Keratinocyte (primary cell): ENCODE measurements at regions not wholly inside any gene's neighbourhood (a gene's known extent, or its start where the extent isn't known, plus 50 kb on each side); places are given as distances from the start of the nearest gene placed in this dataset.

Experiments used
- DNase-seq: peaks from one replicate; pipeline ENCODE4 v3.0.0-alpha.2; 2011; ENCODE audit warnings: low read depth, missing footprints, low spot score
- FAIRE-seq: peaks from 2 replicates; lab custom pipeline; 2011; peaks lifted over from hg19 to GRCh38; lab: Jason Lieb, UNC
- H2AFZ ChIP-seq: 2 replicates; pipeline ENCODE4 v1.6.0; 2012; ENCODE audit warnings: low read length, control low read depth, inconsistent platforms; ENCODE audit not compliant: control insufficient read depth
- H3K27ac ChIP-seq: 2 replicates; pipeline ENCODE4 v1.5.1; 2011; ENCODE audit warnings: low read length; ENCODE audit not compliant: control insufficient read depth, insufficient read depth
- H3K27me3 ChIP-seq: 3 replicates; pipeline ENCODE4 v1.6.0; 2011; ENCODE audit warnings: low read length; ENCODE audit not compliant: control insufficient read depth, insufficient read depth; ENCODE audit errors: extremely low read depth
- H3K36me3 ChIP-seq, 2 experiments: 2 replicates in 1 of 2; 3 replicates in 1 of 2; pipeline ENCODE4 v1.5.1; 2011; ENCODE audit warnings: low read length in 2 of 2, mild to moderate bottlenecking in 1 of 2; ENCODE audit not compliant: control insufficient read depth in 2 of 2, insufficient read depth in 2 of 2; ENCODE audit errors: extremely low read depth in 1 of 2
- H3K4me1 ChIP-seq: 3 replicates; pipeline ENCODE4 v1.5.1; 2011; ENCODE audit warnings: low read length; ENCODE audit not compliant: control insufficient read depth, insufficient read depth; ENCODE audit errors: extremely low read depth
- H3K4me2 ChIP-seq: 3 replicates; pipeline ENCODE4 v1.6.0; 2011; ENCODE audit warnings: low read depth, low read length; ENCODE audit not compliant: control insufficient read depth, insufficient read depth; ENCODE audit errors: extremely low read depth
- H3K4me3 ChIP-seq, 3 experiments: fragments of 200-600 bp in 1 of 3; sonication (generic) in 1 of 3; 2 replicates in 2 of 3; 3 replicates in 1 of 3; pipeline ENCODE4 v1.5.1; 2011 to 2016; ENCODE audit warnings: low read length in 3 of 3, mild to moderate bottlenecking in 3 of 3, control low read depth in 2 of 3, inconsistent platforms in 1 of 3, low read depth in 1 of 3, mixed read lengths in 1 of 3, mixed run types in 1 of 3, moderate library complexity in 1 of 3; ENCODE audit not compliant: control insufficient read depth in 2 of 3, insufficient read depth in 2 of 3; ENCODE audit errors: extremely low read depth in 1 of 3
- H3K79me2 ChIP-seq: 2 replicates; pipeline ENCODE4 v1.6.0; 2012; ENCODE audit warnings: low read length; ENCODE audit not compliant: control insufficient read depth, insufficient read depth
- H3K9ac ChIP-seq: 3 replicates; pipeline ENCODE4 v1.6.0; 2011; ENCODE audit warnings: low read length; ENCODE audit not compliant: control insufficient read depth, insufficient read depth; ENCODE audit errors: extremely low read depth
- H3K9me1 ChIP-seq: 3 replicates; pipeline ENCODE4 v1.6.0; 2011; ENCODE audit warnings: low read length; ENCODE audit not compliant: control insufficient read depth, insufficient read depth; ENCODE audit errors: extremely low read depth
- H3K9me3 ChIP-seq: 2 replicates; pipeline ENCODE4 v1.5.1; 2012; ENCODE audit warnings: low read depth, low read length; ENCODE audit not compliant: control insufficient read depth
- H4K20me1 ChIP-seq: 3 replicates; pipeline ENCODE4 v1.6.0; 2011; ENCODE audit warnings: low read length; ENCODE audit not compliant: control insufficient read depth, insufficient read depth; ENCODE audit errors: extremely low read depth
- EZH2 ChIP-seq: IDR thresholded peaks from one replicate; pipeline ENCODE4 v1.6.1; 2012; ENCODE audit warnings: inconsistent platforms, mild to moderate bottlenecking, low read length, moderate library complexity
- dilution Hi-C: fragments of 300-500 bp; cut with MboI; formaldehyde crosslinking; loops from one replicate; pipeline ENCODE4 v1.7.0; 2020; ENCODE audit warnings: low sequenced_read_pairs; ENCODE audit not compliant: extremely low pct_ligation_motif_present
- TF ChIP-seq, protein P1 (sequence below), 3 experiments: IDR thresholded peaks in 1 of 3; conservative IDR thresholded peaks in 1 of 3; optimal IDR thresholded peaks in 1 of 3; 2 replicates in 2 of 3; 3 replicates in 1 of 3; pipeline versions ENCODE3 to v1.5.1; 2011; ENCODE audit warnings: low read length in 3 of 3, mild to moderate bottlenecking in 3 of 3, moderate library complexity in 2 of 3, control low read depth in 1 of 3, inconsistent platforms in 1 of 3; ENCODE audit not compliant: insufficient read depth in 2 of 3; ENCODE audit errors: extremely low read depth in 1 of 3

DNA sequence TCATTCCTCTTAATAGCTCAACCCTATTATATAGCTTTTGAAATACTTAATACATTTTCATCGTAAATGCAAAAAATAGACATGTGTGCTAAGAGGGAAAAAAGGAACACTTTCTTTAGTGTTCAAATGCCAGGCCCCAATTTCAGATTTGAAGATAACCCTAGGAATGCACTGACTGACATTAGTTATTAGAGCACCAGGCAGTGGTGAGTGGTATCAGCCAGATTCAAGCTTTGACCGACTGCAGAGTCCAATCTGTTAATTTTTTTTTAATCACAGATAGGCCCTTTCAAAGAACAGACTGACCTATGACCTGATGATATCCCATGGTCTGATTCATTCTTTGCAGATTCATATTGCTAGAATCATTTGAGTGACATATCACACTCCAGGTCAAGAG is 874.2 kb upstream of the CHORDC1 start:
- H3K9ac ChIP-seq = no peak overlapping the region
- H4K20me1 ChIP-seq = no peaks in the 10 kb centered on the region
- H2AFZ ChIP-seq = no peak overlapping the region
- no peaks in the 10 kb centered on the region for H3K9me1 ChIP-seq
- no peaks in the 10 kb centered on the region for H3K36me3 ChIP-seq
- H3K4me3 ChIP-seq = no peak overlapping the region
- no peak overlapping the region for H3K4me2 ChIP-seq
- dilution Hi-C loops = no loop called here
- FAIRE-seq (no peak), DNase-seq (no peak)
- H3K27ac ChIP-seq = no peak overlapping the region
- no peak for TF ChIP-seq EZH2
- TF ChIP-seq, protein P1, sequence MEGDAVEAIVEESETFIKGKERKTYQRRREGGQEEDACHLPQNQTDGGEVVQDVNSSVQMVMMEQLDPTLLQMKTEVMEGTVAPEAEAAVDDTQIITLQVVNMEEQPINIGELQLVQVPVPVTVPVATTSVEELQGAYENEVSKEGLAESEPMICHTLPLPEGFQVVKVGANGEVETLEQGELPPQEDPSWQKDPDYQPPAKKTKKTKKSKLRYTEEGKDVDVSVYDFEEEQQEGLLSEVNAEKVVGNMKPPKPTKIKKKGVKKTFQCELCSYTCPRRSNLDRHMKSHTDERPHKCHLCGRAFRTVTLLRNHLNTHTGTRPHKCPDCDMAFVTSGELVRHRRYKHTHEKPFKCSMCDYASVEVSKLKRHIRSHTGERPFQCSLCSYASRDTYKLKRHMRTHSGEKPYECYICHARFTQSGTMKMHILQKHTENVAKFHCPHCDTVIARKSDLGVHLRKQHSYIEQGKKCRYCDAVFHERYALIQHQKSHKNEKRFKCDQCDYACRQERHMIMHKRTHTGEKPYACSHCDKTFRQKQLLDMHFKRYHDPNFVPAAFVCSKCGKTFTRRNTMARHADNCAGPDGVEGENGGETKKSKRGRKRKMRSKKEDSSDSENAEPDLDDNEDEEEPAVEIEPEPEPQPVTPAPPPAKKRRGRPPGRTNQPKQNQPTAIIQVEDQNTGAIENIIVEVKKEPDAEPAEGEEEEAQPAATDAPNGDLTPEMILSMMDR (optimal IDR thresholded peaks at IDR 0.05 in 1 of 3, IDR thresholded peaks at IDR 0.05 in 1 of 3, conservative IDR thresholded peaks at IDR 0.05 in 1 of 3; ENCODE audit: extremely low read depth in 1 of 3, insufficient read depth in 2 of 3, low read length in 3 of 3) = no peak
- no peaks in the 10 kb centered on the region for H3K79me2 ChIP-seq
- no peaks in the 10 kb centered on the region for H3K27me3 ChIP-seq
- H3K9me3 ChIP-seq = no peaks in the 10 kb centered on the region
- H3K4me1 ChIP-seq = no peaks in the 10 kb centered on the region

DNA sequence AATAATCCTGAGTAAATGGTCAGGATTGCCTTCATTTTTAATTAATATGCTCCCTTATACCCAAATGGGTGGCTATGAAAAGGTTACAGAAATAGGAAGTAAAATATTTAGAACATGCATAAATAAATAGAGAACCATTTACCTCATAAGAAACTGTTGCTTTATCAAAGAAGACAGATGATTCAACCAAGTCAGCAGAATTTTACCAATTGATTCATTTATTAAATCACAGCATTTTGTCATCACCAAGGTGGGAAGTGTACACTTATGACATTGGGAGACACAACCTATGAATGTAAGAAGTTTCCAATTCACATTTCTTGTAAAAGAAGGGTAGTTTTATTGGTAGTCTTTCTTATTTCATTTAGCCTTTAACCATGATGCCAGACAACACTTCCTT is 870.3 kb upstream of the CHORDC1 start:
- H3K36me3 ChIP-seq = no peaks in the 10 kb centered on the region
- dilution Hi-C loops = no loop called here
- H3K4me2 ChIP-seq = no peak overlapping the region
- H3K79me2 ChIP-seq = no peaks in the 10 kb centered on the region
- H3K4me3 ChIP-seq = no peak overlapping the region
- no peak overlapping the region for H3K9ac ChIP-seq
- no peak for FAIRE-seq
- no peaks in the 10 kb centered on the region for H3K9me1 ChIP-seq
- no peaks in the 10 kb centered on the region for H3K9me3 ChIP-seq
- no peak for TF ChIP-seq EZH2
- TF ChIP-seq, protein P1 (optimal IDR thresholded peaks at IDR 0.05 in 1 of 3, IDR thresholded peaks at IDR 0.05 in 1 of 3, conservative IDR thresholded peaks at IDR 0.05 in 1 of 3; ENCODE audit: extremely low read depth in 1 of 3, insufficient read depth in 2 of 3, low read length in 3 of 3) = no peak
- no peaks in the 10 kb centered on the region for H4K20me1 ChIP-seq
- no peak overlapping the region for H2AFZ ChIP-seq
- H3K4me1 ChIP-seq = no peaks in the 10 kb centered on the region
- H3K27me3 ChIP-seq = no peaks in the 10 kb centered on the region
- DNase-seq = no peak
- H3K27ac ChIP-seq = no peak overlapping the region
